H1 (cell line): ENCODE measurements at regions not wholly inside any gene's neighbourhood (a gene's known extent, or its start where the extent isn't known, plus 50 kb on each side); places are given as distances from the start of the nearest gene placed in this dataset.

Source experiments
- CTCF ChIA-PET: fragments of 300-600 bp; sonication (Branson Sonifier 250); formaldehyde crosslinking; loops from one replicate; lab custom pipeline; 2021; ENCODE audit not compliant: partially characterized antibody; lab: Charles Lee
- POLR2A ChIA-PET: fragments of 300-600 bp; sonication (Branson Sonifier 250); formaldehyde crosslinking; loops from one replicate; lab custom pipeline; 2021; ENCODE audit warnings: inconsistent platforms; ENCODE audit not compliant: partially characterized antibody; lab: Charles Lee
- DNase-seq, 2 experiments: peaks; one replicate each; pipeline versions ENCODE4 v3.0.0 to v3.0.0-alpha.2; 2010 to 2022; ENCODE audit warnings: low spot score in 2 of 2, low read depth in 1 of 2, mixed read lengths in 1 of 2
- FAIRE-seq: peaks from 2 replicates; lab custom pipeline; 2011; peaks lifted over from hg19 to GRCh38; lab: Jason Lieb, UNC
- H2AFZ ChIP-seq: 2 replicates; pipeline ENCODE4 v1.8.1; 2012; ENCODE audit warnings: low read length, inconsistent platforms
- H2AK5ac ChIP-seq: 2 replicates; pipeline ENCODE4 v1.6.1; 2013; ENCODE audit warnings: low read depth, low read length
- H2BK120ac ChIP-seq: replicated peaks from 2 replicates; pipeline ENCODE3; 2013; ENCODE audit warnings: low read depth, low read length, inconsistent platforms
- H2BK12ac ChIP-seq: 2 replicates; pipeline ENCODE4 v1.6.1; 2013; ENCODE audit warnings: low read depth, low read length
- H2BK15ac ChIP-seq: 2 replicates; pipeline ENCODE4 v1.6.1; 2013; ENCODE audit warnings: low read length
- H2BK20ac ChIP-seq: 2 replicates; pipeline ENCODE4 v1.6.1; 2013; ENCODE audit warnings: low read length
- H2BK5ac ChIP-seq: 2 replicates; pipeline ENCODE4 v1.6.1; 2013; ENCODE audit warnings: low read depth, low read length
- H3K14ac ChIP-seq: 2 replicates; pipeline ENCODE4 v1.6.1; 2013; ENCODE audit warnings: inconsistent platforms; ENCODE audit not compliant: insufficient read length
- H3K18ac ChIP-seq: 2 replicates; pipeline ENCODE4 v1.6.1; 2013; ENCODE audit warnings: low read length; ENCODE audit errors: extremely low read depth
- H3K23ac ChIP-seq: 2 replicates; pipeline ENCODE4 v1.6.1; 2013; ENCODE audit warnings: inconsistent platforms; ENCODE audit not compliant: insufficient read length
- H3K23me2 ChIP-seq: 2 replicates; pipeline ENCODE4 v1.6.1; 2013; ENCODE audit warnings: low read depth, low read length
- H3K27ac ChIP-seq: 2 replicates; pipeline ENCODE4 v1.6.1; 2011; ENCODE audit warnings: low read depth, low read length, inconsistent platforms
- H3K27me3 ChIP-seq, 4 experiments: replicated peaks in 1 of 4; 1 replicate in 1 of 4; 2 replicates in 3 of 4; pipeline versions ENCODE4 v1.6.1 to v1.8.1; 2011 to 2013; ENCODE audit warnings: low read length in 3 of 4, mild to moderate bottlenecking in 3 of 4, inconsistent platforms in 2 of 4, mixed read lengths in 2 of 4, moderate library complexity in 1 of 4; ENCODE audit not compliant: control insufficient read depth in 3 of 4, insufficient read depth in 3 of 4; ENCODE audit errors: extremely low read depth in 1 of 4
- H3K36me3 ChIP-seq, 4 experiments: 2 replicates each; pipeline versions ENCODE4 v1.6.1 to v1.8.1; 2011 to 2013; ENCODE audit warnings: mild to moderate bottlenecking in 4 of 4, low read length in 3 of 4, moderate library complexity in 2 of 4, control low read depth in 1 of 4, inconsistent platforms in 1 of 4; ENCODE audit not compliant: insufficient read depth in 4 of 4, control insufficient read depth in 2 of 4
- H3K4ac ChIP-seq: replicated peaks from 2 replicates; pipeline ENCODE3; 2013; ENCODE audit warnings: low read length, low read depth, mixed read lengths, inconsistent platforms; ENCODE audit not compliant: insufficient read length
- H3K4me1 ChIP-seq, 4 experiments: replicated peaks in 1 of 4; 1 replicate in 1 of 4; 2 replicates in 3 of 4; pipeline versions ENCODE4 v1.6.1 to v1.8.1; 2011 to 2013; ENCODE audit warnings: low read length in 3 of 4, inconsistent platforms in 2 of 4, mixed read lengths in 1 of 4; ENCODE audit not compliant: insufficient read depth in 4 of 4, control insufficient read depth in 3 of 4
- H3K4me2 ChIP-seq, 2 experiments: 2 replicates each; pipeline versions ENCODE4 v1.6.1 to v1.8.1; 2011 to 2013; ENCODE audit warnings: low read depth in 2 of 2, low read length in 2 of 2, control low read depth in 1 of 2, inconsistent platforms in 1 of 2, mild to moderate bottlenecking in 1 of 2; ENCODE audit not compliant: insufficient read depth in 1 of 2
- H3K4me3 ChIP-seq, 4 experiments: fragments of 200-600, 300-600 bp in 1 of 4; sonication (generic), shearing (Covaris generic), sonication (Bioruptor Twin) in 1 of 4; 2 replicates each; pipeline versions ENCODE4 v1.5.1 to v1.8.1; 2011 to 2016; ENCODE audit warnings: low read length in 4 of 4, low read depth in 3 of 4, control low read depth in 2 of 4, inconsistent platforms in 2 of 4, mild to moderate bottlenecking in 2 of 4, mixed read lengths in 1 of 4, moderate library complexity in 1 of 4; ENCODE audit not compliant: insufficient read depth in 2 of 4; ENCODE audit errors: extremely low read depth in 1 of 4
- H3K56ac ChIP-seq: replicated peaks from 2 replicates; pipeline ENCODE3; 2013; ENCODE audit warnings: low read depth, mild to moderate bottlenecking, mixed read lengths, low read length, inconsistent platforms; ENCODE audit not compliant: insufficient read length
- H3K79me1 ChIP-seq: 2 replicates; pipeline ENCODE4 v1.6.1; 2013; ENCODE audit warnings: low read depth, low read length, control low read depth
- H3K79me2 ChIP-seq, 2 experiments: 2 replicates each; pipeline versions ENCODE4 v1.6.1 to v1.8.1; 2012 to 2013; ENCODE audit warnings: low read length in 2 of 2, mild to moderate bottlenecking in 2 of 2, inconsistent platforms in 1 of 2; ENCODE audit not compliant: insufficient read depth in 2 of 2, control insufficient read depth in 1 of 2
- H3K9ac ChIP-seq, 4 experiments: replicated peaks in 1 of 4; 1 replicate in 1 of 4; 2 replicates in 3 of 4; pipeline versions ENCODE4 v1.6.1 to v1.8.1; 2011 to 2013; ENCODE audit warnings: low read depth in 3 of 4, low read length in 3 of 4, control low read depth in 2 of 4, mild to moderate bottlenecking in 2 of 4, moderate library complexity in 2 of 4, inconsistent platforms in 1 of 4; ENCODE audit errors: extremely low read depth in 1 of 4
- H3K9me3 ChIP-seq, 2 experiments: 2 replicates each; pipeline versions ENCODE4 v1.6.1 to v1.8.1; 2012 to 2013; ENCODE audit warnings: mild to moderate bottlenecking in 2 of 2, moderate library complexity in 2 of 2, control low read depth in 1 of 2, inconsistent platforms in 1 of 2, low read depth in 1 of 2, low read length in 1 of 2, mixed read lengths in 1 of 2; ENCODE audit not compliant: insufficient read depth in 2 of 2
- H4K20me1 ChIP-seq, 2 experiments: replicated peaks in 1 of 2; 2 replicates each; pipeline versions ENCODE3 to v1.8.1; 2011 to 2013; ENCODE audit warnings: inconsistent platforms in 2 of 2, low read length in 2 of 2, mild to moderate bottlenecking in 1 of 2; ENCODE audit not compliant: insufficient read depth in 2 of 2, control insufficient read depth in 1 of 2
- H4K5ac ChIP-seq: 2 replicates; pipeline ENCODE4 v1.6.1; 2013; ENCODE audit warnings: low read length, low read depth, mixed read lengths, inconsistent platforms; ENCODE audit not compliant: insufficient read length
- H4K8ac ChIP-seq: 2 replicates; pipeline ENCODE4 v1.8.0; 2013; ENCODE audit warnings: mild to moderate bottlenecking, moderate library complexity, low read length, inconsistent platforms; ENCODE audit not compliant: insufficient read depth; ENCODE audit errors: extremely low read depth
- H4K91ac ChIP-seq: replicated peaks from 2 replicates; pipeline ENCODE3; 2013; ENCODE audit warnings: low read length, mixed read lengths, inconsistent platforms; ENCODE audit not compliant: insufficient read length
- BRCA1 ChIP-seq: IDR thresholded peaks from 2 replicates; pipeline ENCODE4 v1.6.1; 2012; ENCODE audit warnings: low read depth, low read length, improper control_type of control experiment
- CTCF ChIP-seq, 3 experiments: IDR thresholded peaks; 1 replicate in 2 of 3; 2 replicates in 1 of 3; pipeline versions ENCODE4 v1.5.1 to v1.6.1; 2011; ENCODE audit warnings: low read length in 3 of 3, mild to moderate bottlenecking in 3 of 3, inconsistent platforms in 2 of 3, low read depth in 1 of 3, moderate library complexity in 1 of 3; ENCODE audit not compliant: insufficient read depth in 1 of 3; ENCODE audit errors: control extremely low read depth in 1 of 3
- EZH2 ChIP-seq: fragments of 200-600 bp; sonication (generic); IDR thresholded peaks from 2 replicates; pipeline ENCODE4 v1.7.1; 2012; ENCODE audit warnings: low read depth, mild to moderate bottlenecking, moderate library complexity, low read length, inconsistent platforms; ENCODE audit not compliant: severe bottlenecking
- JUN ChIP-seq: IDR thresholded peaks from 2 replicates; pipeline ENCODE4 v1.6.1; 2011; ENCODE audit warnings: low read depth, mild to moderate bottlenecking, improper control_type of control experiment, low read length
- RAD21 ChIP-seq, 2 experiments: IDR thresholded peaks in 1 of 2; conservative IDR thresholded peaks in 1 of 2; 2 replicates each; pipeline ENCODE4 v1.6.1; 2011; ENCODE audit warnings: low read depth in 2 of 2, low read length in 2 of 2, improper control_type of control experiment in 1 of 2, inconsistent platforms in 1 of 2, mild to moderate bottlenecking in 1 of 2, moderate library complexity in 1 of 2
- SIRT6 ChIP-seq: IDR thresholded peaks from one replicate; pipeline ENCODE4 v1.7.1; 2012; ENCODE audit warnings: low read length, inconsistent platforms
- SP4 ChIP-seq: IDR thresholded peaks from 2 replicates; pipeline ENCODE4 v1.6.1; 2012; ENCODE audit warnings: low read length, inconsistent platforms
- SRF ChIP-seq: IDR thresholded peaks from 2 replicates; pipeline ENCODE4 v1.6.1; 2011; ENCODE audit warnings: mild to moderate bottlenecking, low read depth, low read length, moderate library complexity
- SUZ12 ChIP-seq: fragments of 200-600 bp; sonication (generic); IDR thresholded peaks from 2 replicates; pipeline ENCODE4 v1.6.1; 2012; ENCODE audit warnings: mild to moderate bottlenecking, inconsistent platforms, low read length, moderate library complexity, mixed read lengths
- TAF7 ChIP-seq: optimal IDR thresholded peaks from 2 replicates; pipeline ENCODE3; 2011; ENCODE audit warnings: low read depth, mild to moderate bottlenecking, inconsistent platforms, low read length, moderate library complexity, borderline replicate concordance
- YY1 ChIP-seq: IDR thresholded peaks from 2 replicates; pipeline ENCODE4 v1.6.1; 2011; ENCODE audit warnings: low read depth, mild to moderate bottlenecking, low read length
- WGBS, 2 experiments: shearing (Covaris generic) in 1 of 2; methylation state at CpG; one replicate each; pipeline versions ENCODE4 v1.1.6 to v1.1.7; 2013 to 2015; ENCODE audit warnings: low lambda C conversion rate in 2 of 2, mixed read lengths in 2 of 2, inconsistent platforms in 1 of 2, low coverage in 1 of 2, missing lambda C conversion rate in 1 of 2; ENCODE audit not compliant: insufficient replicate concordance in 2 of 2, insufficient coverage in 1 of 2, insufficient read length in 1 of 2; ENCODE audit errors: extremely low coverage in 1 of 2, missing lambda C conversion rate in 1 of 2; 5-methylcytosine and 5-hydroxymethylcytosine counted together

GRCh38 chr5:77942578-77943239, 166.6 kb upstream of the TBCA start:
- no peak overlapping the region for H3K9ac ChIP-seq
- H3K27ac ChIP-seq = no peak overlapping the region
- no peak overlapping the region for H4K5ac ChIP-seq
- no peak overlapping the region for H3K14ac ChIP-seq
- H3K9me3 ChIP-seq = no peaks in the 10 kb centered on the region
- H3K56ac ChIP-seq = no peak overlapping the region
- H2AFZ ChIP-seq = no peak overlapping the region
- H3K79me2 ChIP-seq = no peaks in the 10 kb centered on the region
- no peak overlapping the region for H3K4me3 ChIP-seq
- H3K36me3 ChIP-seq = no peaks in the 10 kb centered on the region
- H3K23ac ChIP-seq = no peak overlapping the region
- no peak overlapping the region for H4K8ac ChIP-seq
- no peaks in the 10 kb centered on the region for H3K79me1 ChIP-seq
- no peak overlapping the region for H2AK5ac ChIP-seq
- CTCF ChIA-PET = no interaction called here
- H2BK20ac ChIP-seq = no peak overlapping the region
- H3K4me1 ChIP-seq = no peaks in the 10 kb centered on the region; a peak in 1 of 7 replicates
- no peak overlapping the region for H3K4ac ChIP-seq
- no peak overlapping the region for H2BK12ac ChIP-seq
- H4K20me1 ChIP-seq = no peaks in the 10 kb centered on the region
- H2BK5ac ChIP-seq = no peak overlapping the region
- FAIRE-seq (no peak), DNase-seq (no peak)
- POLR2A ChIA-PET = no interaction called here
- no peak overlapping the region for H3K4me2 ChIP-seq
- no peak overlapping the region for H4K91ac ChIP-seq
- H3K27me3 ChIP-seq = no peaks in the 10 kb centered on the region
- H2BK120ac ChIP-seq = no peak overlapping the region
- WGBS, 2 experiments = 92% methylated on average over 10 of the region's 10 CpGs; no CpG with 5 or more reads in 1 of the 2 experiments
- H3K18ac ChIP-seq = no peak overlapping the region
- no peaks in the 10 kb centered on the region for H3K23me2 ChIP-seq
- no peak overlapping the region for H2BK15ac ChIP-seq
- TF ChIP-seq CTCF (IDR thresholded peaks at IDR 0.05; ENCODE audit: control extremely low read depth in 1 of 3, insufficient read depth in 1 of 3, low read depth in 1 of 3, low read length in 3 of 3) = no peak
- TF ChIP-seq RAD21 (IDR thresholded peaks at IDR 0.05 in 1 of 2, conservative IDR thresholded peaks at IDR 0.05 in 1 of 2; ENCODE audit: low read depth in 2 of 2, low read length in 2 of 2) = no peak
- TF ChIP-seq SUZ12 = no peak
- TF ChIP-seq EZH2 = no peak
- TF ChIP-seq YY1 = no peak
- TF ChIP-seq BRCA1 = no peak
- TF ChIP-seq TAF7 = no peak
- no peak for TF ChIP-seq SIRT6
- no peak for TF ChIP-seq JUN
- TF ChIP-seq SRF = no peak
- no peak for TF ChIP-seq SP4
